ENCODE measurements at regions not wholly inside any gene's neighbourhood (a gene's known extent, or its start where the extent isn't known, plus 50 kb on each side); places are given as distances from the start of the nearest gene placed in this dataset.
"Not testable (repeated sequence)": the region's sequence is repeated elsewhere in the genome, so short reads cannot be mapped to it uniquely, and the experiment has no call there.

DNA sequence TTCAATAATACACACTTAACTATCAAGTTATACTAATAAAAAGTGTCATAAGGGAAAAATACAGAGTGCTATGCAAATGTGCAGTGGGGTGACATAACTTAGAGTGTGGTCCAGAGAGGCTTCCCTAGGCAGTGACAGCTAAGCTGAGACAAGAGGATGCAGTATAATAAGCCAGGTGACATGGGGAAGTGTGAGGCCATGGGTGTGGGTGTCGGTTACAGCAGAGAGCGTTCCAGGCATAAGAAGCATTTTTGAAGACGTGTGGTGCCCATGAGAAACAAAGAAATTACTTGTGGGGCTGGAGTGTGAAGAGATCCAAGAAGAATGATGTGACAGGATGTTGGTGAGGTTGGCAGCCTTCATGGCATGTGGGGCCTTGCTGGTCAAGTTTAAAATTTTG, 78.1 kb upstream of the PICALM start:
- DNase-seq (ENCODE audit: low spot score), result no peak

- DNase-seq (ENCODE audit: low spot score), result no peak
These were observed 76.7 kb upstream of the PICALM start for GRCh38 chr11:86145439-86146156.

- DNase-seq (ENCODE audit: low spot score), result no peak
These were observed 76.0 kb upstream of the PICALM start for GRCh38 chr11:86144846-86145245.

DNA sequence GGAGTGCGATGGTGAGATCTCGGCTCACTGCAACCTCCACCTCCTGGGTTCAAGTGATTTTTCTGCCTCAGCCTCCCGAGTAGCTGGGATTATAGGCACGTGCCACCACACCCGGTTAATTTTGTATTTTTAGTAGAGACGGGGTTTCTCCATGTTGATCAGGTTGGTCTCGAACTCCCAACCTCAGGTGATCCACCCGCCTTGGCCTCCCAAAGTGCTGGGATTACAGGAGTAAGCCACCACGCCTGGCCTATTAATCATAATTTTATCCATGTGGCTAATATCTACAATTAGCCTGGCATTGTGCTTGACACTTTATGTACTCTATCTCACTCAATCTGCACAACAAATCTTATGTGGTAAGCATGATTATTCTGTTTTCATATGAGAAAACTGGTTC, 75.2 kb upstream of the PICALM start:
- not testable (repeated sequence) for DNase-seq (ENCODE audit: low spot score)

- DNase-seq (ENCODE audit: low spot score), result no peak
These were observed 74.5 kb upstream of the PICALM start for GRCh38 chr11:86143087-86144030.

DNA sequence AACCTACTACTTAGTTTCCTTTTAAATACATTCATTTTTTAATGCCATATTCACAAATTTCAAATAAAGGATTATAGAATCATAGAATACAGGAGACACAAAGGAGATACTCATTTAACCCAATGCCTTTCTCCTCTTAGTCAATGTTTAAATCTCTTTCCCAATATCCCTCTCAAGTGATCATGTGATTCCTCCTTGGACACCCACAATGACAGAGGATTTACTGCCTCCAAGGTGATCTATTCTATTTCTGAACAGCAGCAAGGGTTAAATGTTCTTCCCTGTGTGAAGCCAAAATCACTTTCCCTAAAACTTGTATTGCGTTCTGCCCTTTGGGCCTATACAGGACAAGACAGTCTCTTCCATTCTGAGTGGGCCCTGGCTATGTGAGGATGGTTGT, 73.3 kb upstream of the PICALM start:
- no peak for DNase-seq (ENCODE audit: low spot score)

- no peak for DNase-seq (ENCODE audit: low spot score)
These were observed 72.8 kb upstream of the PICALM start for GRCh38 chr11:86141727-86142126.

DNA sequence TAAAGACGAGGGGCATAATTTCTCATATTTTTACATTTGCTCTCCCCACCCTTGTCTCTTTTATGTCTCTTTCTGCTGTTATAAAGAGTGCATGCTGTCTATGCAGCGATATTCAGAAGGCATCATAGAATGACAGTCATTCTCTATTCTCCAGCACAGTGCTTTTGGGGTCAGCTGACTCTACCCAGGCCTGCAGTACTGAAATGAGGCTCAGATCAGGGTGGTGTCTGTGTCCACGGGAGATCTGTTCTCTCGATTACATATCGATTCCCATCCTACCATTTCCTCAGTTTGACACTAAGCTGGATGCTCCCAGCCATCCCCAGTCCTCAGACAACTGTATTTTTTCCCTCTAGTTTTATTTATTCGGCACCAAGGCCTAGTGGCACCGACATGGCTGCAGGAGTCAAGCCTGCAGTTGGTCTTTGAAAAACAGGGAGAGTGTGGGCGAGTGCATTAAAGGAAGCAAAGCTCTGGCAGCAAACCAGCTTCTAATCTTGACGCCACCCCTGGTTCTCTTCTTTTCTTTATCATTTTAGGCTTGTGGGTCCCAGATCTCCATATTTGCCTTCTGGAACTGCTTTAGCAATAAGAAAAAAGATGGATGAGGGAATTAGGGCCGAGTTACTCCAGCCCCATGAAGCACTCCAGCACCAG, 71.6 kb upstream of the PICALM start:
- DNase-seq (ENCODE audit: low spot score), result no peak

GRCh38 chr11:86138958-86139357, 70.1 kb upstream of the PICALM start:
- DNase-seq (ENCODE audit: low spot score), result no peak

- DNase-seq (ENCODE audit: low spot score), result no peak
These were observed 67.7 kb upstream of the PICALM start for GRCh38 chr11:86136538-86136937.

- no peak for DNase-seq (ENCODE audit: low spot score)
These were observed 66.4 kb upstream of the PICALM start for GRCh38 chr11:86135319-86135714.

DNA sequence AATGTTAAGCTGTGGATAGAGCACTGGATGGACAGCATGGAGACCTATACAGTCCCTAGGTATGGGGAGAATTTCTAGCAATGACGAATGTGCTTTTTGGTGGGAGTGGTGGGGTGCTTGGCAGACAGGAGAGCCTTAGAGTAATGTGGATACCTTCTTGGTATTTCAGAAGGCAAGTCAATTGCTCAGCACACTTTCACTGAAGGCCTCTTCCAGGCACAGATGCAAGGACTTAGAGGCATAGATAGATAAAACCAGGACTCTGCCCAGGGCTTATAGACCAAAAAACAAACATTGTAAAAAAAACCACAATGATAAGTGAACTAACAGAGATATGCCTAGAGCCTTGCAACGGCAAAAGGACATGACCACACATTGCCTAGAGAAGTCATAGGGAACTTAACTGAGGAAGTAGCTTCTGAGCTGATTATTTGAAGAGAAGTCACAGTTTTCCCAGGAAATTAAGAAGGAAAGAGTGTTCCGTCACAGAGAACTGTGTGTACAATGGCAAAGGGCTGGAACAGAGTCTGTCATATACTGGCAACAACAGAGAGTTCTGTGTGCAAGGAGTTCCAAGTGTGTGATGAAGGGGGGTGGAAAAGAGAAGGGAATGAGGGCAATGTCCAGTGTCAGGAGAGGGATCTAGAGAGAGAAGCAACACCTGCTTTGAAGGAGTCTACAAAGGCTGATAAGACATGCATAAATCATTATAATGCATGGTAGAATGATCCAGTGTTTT, 65.9 kb upstream of the PICALM start:
- DNase-seq (ENCODE audit: low spot score), result no peak

DNA sequence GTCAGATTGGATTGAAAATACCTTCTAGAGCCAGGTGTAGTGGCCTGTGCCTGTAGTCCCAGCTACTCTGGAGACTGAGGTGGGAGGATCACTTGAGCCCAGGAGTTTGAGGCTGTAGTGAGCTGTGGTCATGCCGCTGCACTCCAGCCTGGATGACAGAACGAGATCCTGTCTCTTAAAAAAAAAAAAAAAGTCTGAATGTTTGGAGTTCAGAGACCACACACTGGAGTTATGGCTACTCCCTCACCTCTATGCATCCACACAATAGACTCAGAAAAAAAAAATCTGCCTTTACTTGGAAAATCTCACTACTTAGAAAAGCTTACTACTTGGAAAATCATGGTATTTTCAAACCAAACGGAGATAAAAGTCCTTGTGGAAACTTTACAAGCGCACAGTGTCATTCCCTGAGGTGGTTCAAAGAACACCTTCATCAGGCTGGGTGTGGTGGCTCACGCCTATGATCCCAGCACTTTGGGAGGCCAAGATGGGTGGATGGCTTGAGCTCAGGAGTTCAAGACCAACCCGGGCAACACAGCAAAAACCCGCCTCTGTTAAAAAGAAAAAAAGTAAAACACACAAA, 63.9 kb upstream of the PICALM start:
- no peak for DNase-seq (ENCODE audit: low spot score)

DNA sequence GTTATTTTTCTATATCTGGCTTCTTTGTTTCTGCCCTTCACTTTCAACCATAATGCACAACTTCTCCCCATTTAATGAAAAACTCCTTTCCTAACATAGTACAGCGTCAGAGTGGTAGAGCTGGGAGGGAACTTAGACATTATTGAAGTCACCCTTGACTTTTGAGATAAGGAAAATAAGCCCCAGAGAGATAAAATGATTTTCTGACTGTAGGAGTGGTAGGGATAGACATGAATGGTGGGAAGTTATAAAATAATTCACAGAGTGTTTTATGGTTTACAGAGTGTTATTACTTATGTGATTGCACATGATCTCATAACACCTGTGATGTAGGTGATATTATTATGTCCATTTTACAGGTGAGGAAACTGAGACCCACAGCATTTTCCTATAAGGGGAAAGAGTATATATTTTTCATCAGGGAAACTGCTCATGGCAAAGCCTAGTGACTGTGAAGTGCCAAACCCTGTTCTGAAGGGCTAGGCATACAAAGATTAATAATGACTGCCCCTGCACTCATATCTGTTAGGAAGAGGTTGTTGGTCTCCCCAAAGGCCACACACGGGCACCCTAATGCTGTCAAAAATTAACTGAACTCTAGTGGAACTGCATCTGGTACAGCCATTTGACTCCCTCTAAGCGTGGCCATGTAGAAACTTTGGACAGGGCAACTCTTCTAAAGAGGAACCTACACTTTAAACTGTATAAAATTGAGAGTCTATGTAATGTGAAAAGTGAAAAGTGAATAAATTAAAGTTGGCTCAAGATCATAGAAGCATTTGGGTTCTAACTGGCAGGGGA, 61.1 kb upstream of the PICALM start:
- DNase-seq (ENCODE audit: low spot score), result no peak

GRCh38 chr11:86128914-86129313, 60.0 kb upstream of the PICALM start:
- no peak for DNase-seq (ENCODE audit: low spot score)

DNA sequence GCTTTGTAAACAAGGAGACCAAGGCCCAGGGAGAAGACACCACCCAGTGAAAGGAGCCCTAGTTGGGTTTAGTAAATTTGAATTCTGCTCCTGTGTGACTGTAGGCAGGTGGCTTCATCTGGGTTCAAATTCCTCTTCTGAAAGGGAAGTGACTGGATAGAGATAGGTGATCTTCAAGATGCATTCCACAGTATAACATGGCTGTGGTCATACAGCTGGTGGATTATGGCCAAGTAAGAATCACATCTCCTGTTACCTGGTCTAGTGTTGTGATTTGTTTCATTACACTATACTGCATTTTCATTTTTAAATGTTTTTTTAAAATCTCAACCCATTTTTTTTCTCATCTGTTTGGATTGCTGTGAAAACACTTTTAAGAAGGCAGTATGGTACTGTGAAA, 58.0 kb upstream of the PICALM start:
- no peak for DNase-seq (ENCODE audit: low spot score)

DNA sequence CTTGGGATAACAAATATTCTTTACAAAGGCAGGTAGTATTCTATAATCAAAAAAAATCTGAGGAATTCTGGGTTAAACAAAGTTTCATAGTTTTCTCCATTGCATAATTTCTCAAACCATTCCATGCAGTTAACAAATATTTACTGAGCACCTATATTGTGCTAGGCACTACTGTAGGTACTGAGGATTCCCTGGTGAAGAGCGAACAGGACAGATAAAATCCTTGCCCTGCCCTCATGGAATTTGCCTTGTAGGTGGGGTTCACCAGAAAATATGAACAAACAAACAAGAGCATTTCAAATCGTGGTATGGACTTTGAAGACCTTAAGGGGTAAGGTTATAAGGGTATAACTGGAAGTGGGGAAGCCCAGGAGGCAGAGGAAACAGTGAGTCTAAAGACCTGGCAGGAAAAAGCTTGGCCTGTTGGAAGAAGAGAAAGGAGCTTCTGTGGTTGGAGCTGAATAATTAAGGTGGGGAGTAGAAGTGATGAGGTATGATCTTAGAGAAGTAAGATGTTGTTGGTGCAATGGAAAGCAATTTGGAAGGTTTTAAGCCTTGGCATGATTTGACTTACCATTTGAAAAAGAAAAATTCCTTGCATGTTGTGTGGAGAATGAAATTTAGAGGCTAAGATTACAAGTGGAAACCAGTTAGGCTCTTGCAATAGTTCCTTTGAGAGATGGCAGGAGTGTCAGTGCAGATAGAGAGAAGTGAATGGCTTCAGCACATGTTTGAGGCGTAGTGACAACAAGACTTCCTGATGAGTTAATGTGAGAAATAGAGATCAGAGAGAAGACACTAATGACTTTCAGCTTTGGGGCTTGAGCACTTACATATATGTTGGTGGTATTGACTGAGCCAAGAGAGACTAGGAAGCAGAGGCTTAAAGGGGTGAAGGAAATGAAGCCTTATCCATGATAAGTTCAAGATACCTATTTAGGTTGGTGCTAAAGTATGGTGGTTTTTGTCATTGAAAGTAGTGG, 55.7 kb upstream of the PICALM start:
- no peak for DNase-seq (ENCODE audit: low spot score)

DNA sequence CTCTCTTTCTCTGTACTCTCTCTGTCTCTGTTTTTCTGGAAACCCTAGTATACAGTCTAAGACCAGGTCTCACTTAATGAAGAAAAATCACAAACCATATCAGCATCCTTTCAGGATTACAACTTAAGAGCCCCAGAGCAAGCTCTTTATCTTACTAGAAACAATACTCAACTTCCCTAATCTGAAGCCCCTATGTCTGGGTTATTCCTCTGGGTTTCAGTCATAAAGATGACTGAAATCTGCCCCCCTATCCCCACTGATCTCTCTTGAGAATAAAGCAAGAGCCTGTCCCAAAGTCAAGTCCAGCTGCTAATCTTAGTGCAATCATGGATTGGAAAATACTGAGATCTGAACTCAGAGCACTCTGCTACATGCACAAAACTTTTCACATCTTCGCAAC, 53.9 kb upstream of the PICALM start:
- no peak for DNase-seq (ENCODE audit: low spot score)

GRCh38 chr11:86120807-86121206, 51.9 kb upstream of the PICALM start:
- DNase-seq (ENCODE audit: low spot score), result no peak

- no peak for DNase-seq (ENCODE audit: low spot score)
These were observed 51.0 kb upstream of the PICALM start for GRCh38 chr11:86119906-86120305.
